Esophagus muscularis mucosa (tissue), 4 donors: ENCODE measurements at regions not wholly inside any gene's neighbourhood (a gene's known extent, or its start where the extent isn't known, plus 50 kb on each side); places are given as distances from the start of the nearest gene placed in this dataset.
"Not testable (repeated sequence)": the region's sequence is repeated elsewhere in the genome, so short reads cannot be mapped to it uniquely, and the experiment has no call there.

Experiments used
- DNase-seq: peaks from one replicate; pipeline ENCODE4 v3.0.0-alpha.2; 2017; ENCODE audit errors: extremely low spot score
- H3K27ac ChIP-seq, 4 donors: fragments of 200-600 bp; sonication (generic); replicated peaks in 1 of 4; 1 replicate in 3 of 4; 2 replicates in 1 of 4; pipeline ENCODE4 v1.5.1; 2016 to 2019; ENCODE audit warnings: mild to moderate bottlenecking in 1 of 4
- H3K27me3 ChIP-seq, 4 donors: fragments of 200-600 bp; sonication (generic); one replicate each; pipeline versions ENCODE4 v1.5.1 to v1.6.0; 2016 to 2019
- H3K36me3 ChIP-seq, 4 donors: fragments of 200-600 bp; sonication (generic); one replicate each; pipeline ENCODE4 v1.5.1; 2016 to 2019
- H3K4me1 ChIP-seq, 4 donors: fragments of 200-600 bp; sonication (generic); one replicate each; pipeline ENCODE4 v1.5.1; 2016 to 2019
- H3K4me3 ChIP-seq, 4 donors: fragments of 200-600 bp; sonication (generic); 1 replicate in 2 of 4; 2 replicates in 2 of 4; pipeline ENCODE4 v1.5.1; 2016 to 2019; ENCODE audit warnings: mild to moderate bottlenecking in 4 of 4, moderate library complexity in 1 of 4
- H3K9me3 ChIP-seq, 4 donors: fragments of 200-600 bp; sonication (generic); 1 replicate in 3 of 4; 2 replicates in 1 of 4; pipeline ENCODE4 v1.5.1; 2016 to 2019
- CTCF ChIP-seq, 3 experiments: fragments of 200-600 bp in 2 of 3; fragments of 450-650 bp in 1 of 3; sonication (generic) in 2 of 3; IDR thresholded peaks; one replicate each; pipeline ENCODE4 v1.5.1; 2017 to 2019; ENCODE audit warnings: antibody characterized with exemption in 3 of 3, mild to moderate bottlenecking in 2 of 3, moderate library complexity in 1 of 3
- EP300 ChIP-seq: sonication (generic); formaldehyde crosslinking; IDR thresholded peaks from one replicate; pipeline ENCODE4 v1.6.1; 2017; ENCODE audit warnings: antibody characterized with exemption
- POLR2A ChIP-seq: fragments of 450-650 bp; IDR thresholded peaks from one replicate; pipeline ENCODE4 v1.6.1; 2017; ENCODE audit warnings: antibody characterized with exemption, moderate library complexity, mild to moderate bottlenecking, low read depth
- POLR2AphosphoS5 ChIP-seq, 2 donors: sonication (generic); formaldehyde crosslinking; IDR thresholded peaks; one replicate each; pipeline ENCODE4 v1.6.1; 2017; ENCODE audit warnings: antibody characterized with exemption in 2 of 2
- WGBS: methylation state at CpG from one replicate; pipeline ENCODE4 v1.1.5; 2018; 5-methylcytosine and 5-hydroxymethylcytosine counted together
- intact Hi-C: fragments of 100-400 bp; cut with DNase I; formaldehyde crosslinking; loops from one replicate; pipeline ENCODE4 v1.15.1; 2023

GRCh38 chr7:3112479-3113134, 68.9 kb upstream of the CARD11 start:
- TF ChIP-seq CTCF (IDR thresholded peaks at IDR 0.05) (no peak), EP300 (no peak), POLR2A (no peak), POLR2AphosphoS5 (IDR thresholded peaks at IDR 0.05) (no peak)
- no peak overlapping the region for H3K4me3 ChIP-seq
- H3K4me1 ChIP-seq: no peaks in the 10 kb centered on the region
- DNase-seq: no peak
- no peak overlapping the region for H3K27ac ChIP-seq
- H3K9me3 ChIP-seq: peaks cover 0 to 23% (median 13%) of the 10 kb centered on the region in 4 donors
- H3K27me3 ChIP-seq: peaks cover 0 to 39% (median 0%) of the 10 kb centered on the region in 4 donors
- intact Hi-C loops: no loop called here
- WGBS: 42% methylated on average over 5 of the region's 5 CpGs
- H3K36me3 ChIP-seq: no peaks in the 10 kb centered on the region

GRCh38 chr7:3114917-3115316, 71.2 kb upstream of the CARD11 start:
- no peak for TF ChIP-seq EP300
- no peak for TF ChIP-seq POLR2A
- TF ChIP-seq CTCF (IDR thresholded peaks at IDR 0.05): no peak
- TF ChIP-seq POLR2AphosphoS5 (IDR thresholded peaks at IDR 0.05): no peak
- Histone ChIP-seq H3K27me3 (peaks cover 0 to 31% (median 0%) of the 10 kb centered on the region in 4 donors), H3K4me3 (no peak overlapping the region), H3K36me3 (no peaks in the 10 kb centered on the region), H3K9me3 (peaks cover 0 to 17% (median 11%) of the 10 kb centered on the region in 4 donors), H3K27ac (no peak overlapping the region), H3K4me1 (no peaks in the 10 kb centered on the region)
- DNase-seq: no peak
- intact Hi-C loops: no loop called here
- 65% methylated on average over 5 of the region's 5 CpGs for WGBS

- TF ChIP-seq POLR2AphosphoS5 (IDR thresholded peaks at IDR 0.05) (no peak), POLR2A (no peak), EP300 (no peak), CTCF (IDR thresholded peaks at IDR 0.05) (no peak)
- H3K27me3 ChIP-seq: peaks cover 0 to 20% (median 0%) of the 10 kb centered on the region in 4 donors
- H3K27ac ChIP-seq: no peak overlapping the region
- intact Hi-C loops: no loop called here
- H3K36me3 ChIP-seq: no peaks in the 10 kb centered on the region
- no peak overlapping the region for H3K4me3 ChIP-seq
- WGBS: 45% methylated on average over 2 of the region's 2 CpGs
- no peaks in the 10 kb centered on the region for H3K4me1 ChIP-seq
- H3K9me3 ChIP-seq: peaks cover 0 to 31% (median 23%) of the 10 kb centered on the region in 4 donors
- DNase-seq: no peak
These were observed 73.4 kb upstream of the CARD11 start for GRCh38 chr7:3117081-3117480.

GRCh38 chr7:3117488-3118231, 74.0 kb upstream of the CARD11 start:
- no peak overlapping the region for H3K27ac ChIP-seq
- no peak for TF ChIP-seq POLR2A
- TF ChIP-seq CTCF (IDR thresholded peaks at IDR 0.05): no peak
- no peak for TF ChIP-seq EP300
- TF ChIP-seq POLR2AphosphoS5 (IDR thresholded peaks at IDR 0.05): no peak
- WGBS: 7% methylated on average over 8 of the region's 8 CpGs

GRCh38 chr7:3119352-3119927, 75.8 kb upstream of the CARD11 start:
- H3K4me3 ChIP-seq, DNase-seq, intact Hi-C loops, H3K36me3 ChIP-seq, H3K4me1 ChIP-seq, H3K27ac ChIP-seq: not testable (repeated sequence)
- WGBS: 88% methylated on average over 8 of the region's 9 CpGs
- Histone ChIP-seq H3K9me3 (peaks cover 0 to 17% (median 13%) of the 10 kb centered on the region in 4 donors), H3K27me3 (peaks cover 0 to 20% (median 0%) of the 10 kb centered on the region in 4 donors)

More at GRCh38 chr7:3117488-3118231, 74.0 kb upstream of the CARD11 start:
- Histone ChIP-seq H3K9me3 (peaks cover 0 to 31% (median 23%) of the 10 kb centered on the region in 4 donors), H3K4me1 (no peaks in the 10 kb centered on the region), H3K4me3 (no peak overlapping the region), H3K36me3 (no peaks in the 10 kb centered on the region), H3K27me3 (peaks cover 0 to 20% (median 0%) of the 10 kb centered on the region in 4 donors)
- intact Hi-C loops: no loop called here
- DNase-seq: no peak
